PC-9 (cell line): ENCODE measurements at regions not wholly inside any gene's neighbourhood (a gene's known extent, or its start where the extent isn't known, plus 50 kb on each side); places are given as distances from the start of the nearest gene placed in this dataset.

Source experiments
- BruUV-seq: library from RNA; stranded (reverse); fragments of 400-500 nt; replicated peaks from 2 replicates; lab custom pipeline; 2021; lab: Mats Ljungman, UMichigan
- CTCF ChIA-PET: fragments of 300-600 bp; sonication (Branson Sonifier 250); formaldehyde crosslinking; loops from one replicate; lab custom pipeline; 2022; ENCODE audit warnings: antibody characterized with exemption; lab: Charles Lee
- POLR2A ChIA-PET: fragments of 300-600 bp; sonication (Branson Sonifier 250); formaldehyde crosslinking; loops from one replicate; lab custom pipeline; 2022; ENCODE audit warnings: antibody characterized with exemption; ENCODE audit not compliant: unreplicated experiment; lab: Charles Lee
- DNase-seq, 2 experiments: peaks; one replicate each; pipeline versions ENCODE4 v3.0.0 to v3.0.0-alpha.2; 2015 to 2022; ENCODE audit warnings: mixed read lengths in 1 of 2
- H2AFZ ChIP-seq: fragments of 200-600 bp; sonication (generic); 2 replicates; pipeline ENCODE4 v1.8.1; 2017; ENCODE audit warnings: antibody characterized with exemption
- H3F3A ChIP-seq: fragments of 200-600 bp; sonication (generic); 2 replicates; pipeline ENCODE4 v1.8.1; 2017; ENCODE audit warnings: antibody characterized with exemption, mild to moderate bottlenecking, low read depth; ENCODE audit not compliant: insufficient read depth
- H3K27ac ChIP-seq: fragments of 200-600 bp; sonication (generic); 2 replicates; pipeline ENCODE4 v1.6.1; 2016; ENCODE audit warnings: mixed run types
- H3K27me3 ChIP-seq: fragments of 200-600 bp; sonication (generic); 2 replicates; pipeline ENCODE4 v1.6.1; 2016; ENCODE audit warnings: low read depth, mixed run types; ENCODE audit not compliant: insufficient read depth
- H3K36me3 ChIP-seq: fragments of 200-600 bp; sonication (generic); 2 replicates; pipeline ENCODE4 v1.6.1; 2016; ENCODE audit warnings: low read depth, mixed run types
- H3K4me1 ChIP-seq: fragments of 200-600 bp; sonication (generic); replicated peaks from 2 replicates; pipeline ENCODE4 v1.6.1; 2016; ENCODE audit warnings: mixed run types; ENCODE audit not compliant: insufficient read depth
- H3K4me2 ChIP-seq: fragments of 200-600 bp; sonication (generic); 2 replicates; pipeline ENCODE4 v1.6.1; 2017; ENCODE audit warnings: mixed run types
- H3K4me3 ChIP-seq: fragments of 200-600 bp; sonication (generic); 2 replicates; pipeline ENCODE4 v1.6.1; 2016; ENCODE audit warnings: mixed run types
- H3K79me2 ChIP-seq: fragments of 200-600 bp; sonication (generic); 2 replicates; pipeline ENCODE4 v1.6.1; 2017; ENCODE audit warnings: low read depth, mixed run types
- H3K9me2 ChIP-seq: fragments of 200-600 bp; sonication (generic); 2 replicates; pipeline ENCODE4 v1.8.1; 2017; ENCODE audit warnings: mild to moderate bottlenecking; ENCODE audit not compliant: insufficient read depth
- H3K9me3 ChIP-seq: fragments of 200-600 bp; sonication (generic); 2 replicates; pipeline ENCODE4 v1.8.1; 2016; ENCODE audit warnings: low read depth; ENCODE audit not compliant: insufficient read depth
- H4K20me1 ChIP-seq: fragments of 200-600 bp; sonication (generic); 2 replicates; pipeline ENCODE4 v1.8.1; 2017; ENCODE audit not compliant: insufficient read depth
- CTCF ChIP-seq: fragments of 200-600 bp; sonication (generic); conservative IDR thresholded peaks from 2 replicates; pipeline ENCODE4 v1.6.1; 2017; ENCODE audit warnings: mixed run types, antibody characterized with exemption, mild to moderate bottlenecking, moderate library complexity
- EZH2 ChIP-seq: fragments of 200-600 bp; sonication (generic); IDR thresholded peaks from 2 replicates; pipeline ENCODE4 v1.8.0; 2017; ENCODE audit warnings: antibody characterized with exemption, low read depth
- intact Hi-C: fragments of 100-400 bp; cut with micrococcal nuclease; formaldehyde crosslinking; loops from one replicate; pipeline ENCODE4 v1.10.0; 2022; ENCODE audit not compliant: unreplicated experiment

- H3K36me3 ChIP-seq, result no peaks in the 10 kb centered on the region
- H3K79me2 ChIP-seq, result no peaks in the 10 kb centered on the region
- BruUV-seq, result no TSS peak
- TF ChIP-seq EZH2, result no peak
- no peak for TF ChIP-seq CTCF
- ChIA-PET POLR2A (no interaction called here), CTCF (no interaction called here)
- no peak overlapping the region for H3K4me3 ChIP-seq
- H3K4me2 ChIP-seq, result no peak overlapping the region
- no peak overlapping the region for H3K27ac ChIP-seq
- H2AFZ ChIP-seq, result no peak overlapping the region
- H3K9me2 ChIP-seq, result no peaks in the 10 kb centered on the region
- H3K9me3 ChIP-seq, result no peaks in the 10 kb centered on the region
- intact Hi-C loops, result no loop called here
- DNase-seq, result no peak
- no peaks in the 10 kb centered on the region for H3K4me1 ChIP-seq
- no peaks in the 10 kb centered on the region for H4K20me1 ChIP-seq
- H3F3A ChIP-seq, result no peaks in the 10 kb centered on the region
- no peaks in the 10 kb centered on the region for H3K27me3 ChIP-seq
Observed at GRCh38 chr3:4218456-4219226, 84.5 kb upstream of the SETMAR start.

DNA sequence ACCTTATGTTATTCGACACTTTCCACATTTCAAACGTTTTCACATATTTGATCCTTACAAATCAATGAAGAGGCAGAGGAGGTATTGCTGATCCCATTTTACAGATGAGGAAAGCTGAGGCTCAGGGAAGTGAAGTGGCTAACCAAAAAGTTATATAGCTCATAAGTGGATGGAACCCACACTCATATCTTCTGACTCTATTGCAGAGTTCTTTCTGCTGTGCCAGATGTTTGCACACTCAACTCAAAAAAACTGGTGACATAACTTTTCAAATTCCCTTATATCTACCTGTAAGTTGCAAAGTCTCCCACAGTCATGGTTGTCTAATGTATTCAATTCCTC, 84.0 kb upstream of the SETMAR start:
- no TSS peak for BruUV-seq
- Histone ChIP-seq H3K9me2 (no peaks in the 10 kb centered on the region), H3K27me3 (no peaks in the 10 kb centered on the region), H2AFZ (no peak overlapping the region), H3K27ac (no peak overlapping the region), H3K4me1 (no peaks in the 10 kb centered on the region), H3F3A (no peaks in the 10 kb centered on the region), H3K79me2 (no peaks in the 10 kb centered on the region), H3K36me3 (no peaks in the 10 kb centered on the region), H4K20me1 (no peaks in the 10 kb centered on the region), H3K4me3 (no peak overlapping the region), H3K4me2 (no peak overlapping the region), H3K9me3 (no peaks in the 10 kb centered on the region)
- CTCF ChIA-PET, result no interaction called here
- TF ChIP-seq EZH2 (no peak), CTCF (no peak)
- POLR2A ChIA-PET, result no interaction called here
- DNase-seq, result no peak
- intact Hi-C loops, result no loop called here

- Histone ChIP-seq H3K9me3 (no peaks in the 10 kb centered on the region), H4K20me1 (no peaks in the 10 kb centered on the region), H3K4me1 (no peaks in the 10 kb centered on the region), H2AFZ (no peak overlapping the region), H3K27ac (no peak overlapping the region), H3K4me2 (no peak overlapping the region), H3K36me3 (no peaks in the 10 kb centered on the region), H3F3A (no peaks in the 10 kb centered on the region), H3K27me3 (no peaks in the 10 kb centered on the region), H3K9me2 (no peaks in the 10 kb centered on the region), H3K79me2 (no peaks in the 10 kb centered on the region), H3K4me3 (no peak overlapping the region)
- intact Hi-C loops, result no loop called here
- TF ChIP-seq EZH2 (no peak), CTCF (no peak)
- BruUV-seq, result no TSS peak
- POLR2A ChIA-PET, result no interaction called here
- CTCF ChIA-PET, result no interaction called here
- no peak for DNase-seq
Observed at GRCh38 chr3:4220065-4220464, 83.1 kb upstream of the SETMAR start.
